ENCODE measurements at regions not wholly inside any gene's neighbourhood (a gene's known extent, or its start where the extent isn't known, plus 50 kb on each side); places are given as distances from the start of the nearest gene placed in this dataset.

DNA sequence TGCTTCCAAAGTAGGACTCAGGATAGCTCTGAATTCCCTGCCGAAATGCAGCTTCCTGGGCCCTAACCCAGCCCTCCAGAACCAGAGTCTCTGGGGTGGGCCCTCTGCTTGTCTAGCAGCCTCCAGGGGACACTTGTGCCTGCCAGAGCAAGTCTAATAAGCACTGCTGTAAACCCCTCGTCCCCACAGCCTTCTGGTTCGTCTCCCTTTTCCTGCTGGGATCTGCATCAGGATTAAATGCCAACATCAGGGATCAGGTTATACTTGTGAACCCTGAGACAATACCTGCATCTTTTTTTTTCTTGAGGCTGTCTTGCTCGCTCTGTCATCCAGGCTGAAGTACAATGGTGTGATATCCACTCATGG is 282.0 kb downstream of the SEC14L1 start:
- no peak overlapping the region for H3K4me3 ChIP-seq
- DNase-seq (ENCODE audit: extremely low read depth in 1 of 4, low spot score in 3 of 4): no peak
- H3K36me3 ChIP-seq (ENCODE audit: control insufficient read depth, insufficient read depth, low read length): peaks cover 9% of the 10 kb centered on the region; the same call in 2 of the 3 replicates
- no peak overlapping the region for H3K9ac ChIP-seq (ENCODE audit: insufficient read depth in 1 of 2, low read depth in 2 of 2, low read length in 2 of 2)
- H4K20me1 ChIP-seq (replicated peaks; ENCODE audit: control insufficient read depth, insufficient read depth, low read length): peaks cover 63% of the 10 kb centered on the region
- intact Hi-C loops (cut with micrococcal nuclease): no loop called here
- CTCF ChIA-PET (ENCODE audit: low intra/inter-chr PET ratio): no interaction called here
- no TSS peak for BruUV-seq (replicated peaks)
- no peak overlapping the region for H2AFZ ChIP-seq (ENCODE audit: low read depth, low read length)
- 100% methylated on average over 4 of the region's 4 CpGs for WGBS (ENCODE audit: insufficient coverage, low coverage, missing lambda C conversion rate)
- peaks cover 51 to 85% of the 10 kb centered on the region in 2 experiments for H3K4me1 ChIP-seq (replicated peaks in 1 of 2; ENCODE audit: control insufficient read depth in 2 of 2, insufficient read depth in 2 of 2, low read length in 2 of 2)
- H3K4me2 ChIP-seq (ENCODE audit: insufficient read depth, low read length): no peak overlapping the region
- no peak for ATAC-seq
- H3K27ac ChIP-seq (ENCODE audit: extremely low read depth, low read depth, low read length): no peak overlapping the region
- H3K27me3 ChIP-seq (ENCODE audit: control insufficient read depth in 2 of 2, insufficient read depth in 2 of 2, low read length in 2 of 2): no peaks in the 10 kb centered on the region
- POLR2A ChIA-PET: no interaction called here
- H3K9me1 ChIP-seq (ENCODE audit: control insufficient read depth, insufficient read depth, low read length): peaks cover 10% of the 10 kb centered on the region
- peaks cover 47% of the 10 kb centered on the region for H3K79me2 ChIP-seq (ENCODE audit: control insufficient read depth, insufficient read depth, low read length)
- TF ChIP-seq, protein P1, sequence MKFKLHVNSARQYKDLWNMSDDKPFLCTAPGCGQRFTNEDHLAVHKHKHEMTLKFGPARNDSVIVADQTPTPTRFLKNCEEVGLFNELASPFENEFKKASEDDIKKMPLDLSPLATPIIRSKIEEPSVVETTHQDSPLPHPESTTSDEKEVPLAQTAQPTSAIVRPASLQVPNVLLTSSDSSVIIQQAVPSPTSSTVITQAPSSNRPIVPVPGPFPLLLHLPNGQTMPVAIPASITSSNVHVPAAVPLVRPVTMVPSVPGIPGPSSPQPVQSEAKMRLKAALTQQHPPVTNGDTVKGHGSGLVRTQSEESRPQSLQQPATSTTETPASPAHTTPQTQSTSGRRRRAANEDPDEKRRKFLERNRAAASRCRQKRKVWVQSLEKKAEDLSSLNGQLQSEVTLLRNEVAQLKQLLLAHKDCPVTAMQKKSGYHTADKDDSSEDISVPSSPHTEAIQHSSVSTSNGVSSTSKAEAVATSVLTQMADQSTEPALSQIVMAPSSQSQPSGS (CRISPR knock-in tag; IDR thresholded peaks at IDR 0.05): no peak
- TF ChIP-seq PCBP1 (IDR thresholded peaks at IDR 0.05; ENCODE audit: low read depth, low read length, poor library complexity, severe bottlenecking): no peak
- TF ChIP-seq, protein P2, sequence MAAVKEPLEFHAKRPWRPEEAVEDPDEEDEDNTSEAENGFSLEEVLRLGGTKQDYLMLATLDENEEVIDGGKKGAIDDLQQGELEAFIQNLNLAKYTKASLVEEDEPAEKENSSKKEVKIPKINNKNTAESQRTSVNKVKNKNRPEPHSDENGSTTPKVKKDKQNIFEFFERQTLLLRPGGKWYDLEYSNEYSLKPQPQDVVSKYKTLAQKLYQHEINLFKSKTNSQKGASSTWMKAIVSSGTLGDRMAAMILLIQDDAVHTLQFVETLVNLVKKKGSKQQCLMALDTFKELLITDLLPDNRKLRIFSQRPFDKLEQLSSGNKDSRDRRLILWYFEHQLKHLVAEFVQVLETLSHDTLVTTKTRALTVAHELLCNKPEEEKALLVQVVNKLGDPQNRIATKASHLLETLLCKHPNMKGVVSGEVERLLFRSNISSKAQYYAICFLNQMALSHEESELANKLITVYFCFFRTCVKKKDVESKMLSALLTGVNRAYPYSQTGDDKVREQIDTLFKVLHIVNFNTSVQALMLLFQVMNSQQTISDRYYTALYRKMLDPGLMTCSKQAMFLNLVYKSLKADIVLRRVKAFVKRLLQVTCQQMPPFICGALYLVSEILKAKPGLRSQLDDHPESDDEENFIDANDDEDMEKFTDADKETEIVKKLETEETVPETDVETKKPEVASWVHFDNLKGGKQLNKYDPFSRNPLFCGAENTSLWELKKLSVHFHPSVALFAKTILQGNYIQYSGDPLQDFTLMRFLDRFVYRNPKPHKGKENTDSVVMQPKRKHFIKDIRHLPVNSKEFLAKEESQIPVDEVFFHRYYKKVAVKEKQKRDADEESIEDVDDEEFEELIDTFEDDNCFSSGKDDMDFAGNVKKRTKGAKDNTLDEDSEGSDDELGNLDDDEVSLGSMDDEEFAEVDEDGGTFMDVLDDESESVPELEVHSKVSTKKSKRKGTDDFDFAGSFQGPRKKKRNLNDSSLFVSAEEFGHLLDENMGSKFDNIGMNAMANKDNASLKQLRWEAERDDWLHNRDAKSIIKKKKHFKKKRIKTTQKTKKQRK (IDR thresholded peaks at IDR 0.05; ENCODE audit: borderline replicate concordance, low read depth, low read length): no peak
- TF ChIP-seq, protein P3, sequence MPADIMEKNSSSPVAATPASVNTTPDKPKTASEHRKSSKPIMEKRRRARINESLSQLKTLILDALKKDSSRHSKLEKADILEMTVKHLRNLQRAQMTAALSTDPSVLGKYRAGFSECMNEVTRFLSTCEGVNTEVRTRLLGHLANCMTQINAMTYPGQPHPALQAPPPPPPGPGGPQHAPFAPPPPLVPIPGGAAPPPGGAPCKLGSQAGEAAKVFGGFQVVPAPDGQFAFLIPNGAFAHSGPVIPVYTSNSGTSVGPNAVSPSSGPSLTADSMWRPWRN (IDR thresholded peaks at IDR 0.05; ENCODE audit: low read depth): no peak
- TF ChIP-seq ZNF668 (CRISPR knock-in tag; IDR thresholded peaks at IDR 0.05): no peak
- no peak for TF ChIP-seq MIER1 (IDR thresholded peaks at IDR 0.05; ENCODE audit: low read depth)
- TF ChIP-seq, protein P4, sequence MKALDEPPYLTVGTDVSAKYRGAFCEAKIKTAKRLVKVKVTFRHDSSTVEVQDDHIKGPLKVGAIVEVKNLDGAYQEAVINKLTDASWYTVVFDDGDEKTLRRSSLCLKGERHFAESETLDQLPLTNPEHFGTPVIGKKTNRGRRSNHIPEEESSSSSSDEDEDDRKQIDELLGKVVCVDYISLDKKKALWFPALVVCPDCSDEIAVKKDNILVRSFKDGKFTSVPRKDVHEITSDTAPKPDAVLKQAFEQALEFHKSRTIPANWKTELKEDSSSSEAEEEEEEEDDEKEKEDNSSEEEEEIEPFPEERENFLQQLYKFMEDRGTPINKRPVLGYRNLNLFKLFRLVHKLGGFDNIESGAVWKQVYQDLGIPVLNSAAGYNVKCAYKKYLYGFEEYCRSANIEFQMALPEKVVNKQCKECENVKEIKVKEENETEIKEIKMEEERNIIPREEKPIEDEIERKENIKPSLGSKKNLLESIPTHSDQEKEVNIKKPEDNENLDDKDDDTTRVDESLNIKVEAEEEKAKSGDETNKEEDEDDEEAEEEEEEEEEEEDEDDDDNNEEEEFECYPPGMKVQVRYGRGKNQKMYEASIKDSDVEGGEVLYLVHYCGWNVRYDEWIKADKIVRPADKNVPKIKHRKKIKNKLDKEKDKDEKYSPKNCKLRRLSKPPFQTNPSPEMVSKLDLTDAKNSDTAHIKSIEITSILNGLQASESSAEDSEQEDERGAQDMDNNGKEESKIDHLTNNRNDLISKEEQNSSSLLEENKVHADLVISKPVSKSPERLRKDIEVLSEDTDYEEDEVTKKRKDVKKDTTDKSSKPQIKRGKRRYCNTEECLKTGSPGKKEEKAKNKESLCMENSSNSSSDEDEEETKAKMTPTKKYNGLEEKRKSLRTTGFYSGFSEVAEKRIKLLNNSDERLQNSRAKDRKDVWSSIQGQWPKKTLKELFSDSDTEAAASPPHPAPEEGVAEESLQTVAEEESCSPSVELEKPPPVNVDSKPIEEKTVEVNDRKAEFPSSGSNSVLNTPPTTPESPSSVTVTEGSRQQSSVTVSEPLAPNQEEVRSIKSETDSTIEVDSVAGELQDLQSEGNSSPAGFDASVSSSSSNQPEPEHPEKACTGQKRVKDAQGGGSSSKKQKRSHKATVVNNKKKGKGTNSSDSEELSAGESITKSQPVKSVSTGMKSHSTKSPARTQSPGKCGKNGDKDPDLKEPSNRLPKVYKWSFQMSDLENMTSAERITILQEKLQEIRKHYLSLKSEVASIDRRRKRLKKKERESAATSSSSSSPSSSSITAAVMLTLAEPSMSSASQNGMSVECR (CRISPR knock-in tag; IDR thresholded peaks at IDR 0.05): no peak
- TF ChIP-seq, protein P5, sequence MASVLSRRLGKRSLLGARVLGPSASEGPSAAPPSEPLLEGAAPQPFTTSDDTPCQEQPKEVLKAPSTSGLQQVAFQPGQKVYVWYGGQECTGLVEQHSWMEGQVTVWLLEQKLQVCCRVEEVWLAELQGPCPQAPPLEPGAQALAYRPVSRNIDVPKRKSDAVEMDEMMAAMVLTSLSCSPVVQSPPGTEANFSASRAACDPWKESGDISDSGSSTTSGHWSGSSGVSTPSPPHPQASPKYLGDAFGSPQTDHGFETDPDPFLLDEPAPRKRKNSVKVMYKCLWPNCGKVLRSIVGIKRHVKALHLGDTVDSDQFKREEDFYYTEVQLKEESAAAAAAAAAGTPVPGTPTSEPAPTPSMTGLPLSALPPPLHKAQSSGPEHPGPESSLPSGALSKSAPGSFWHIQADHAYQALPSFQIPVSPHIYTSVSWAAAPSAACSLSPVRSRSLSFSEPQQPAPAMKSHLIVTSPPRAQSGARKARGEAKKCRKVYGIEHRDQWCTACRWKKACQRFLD (CRISPR knock-in tag; IDR thresholded peaks at IDR 0.05): no peak
- no peaks in the 10 kb centered on the region for H3K9me3 ChIP-seq (replicated peaks; ENCODE audit: control insufficient read depth, insufficient read depth, low read depth, low read length)
- in situ Hi-C loops (cut with MboI): no loop called here
- FAIRE-seq: no peak
